ENCODE measurements at regions not wholly inside any gene's neighbourhood (a gene's known extent, or its start where the extent isn't known, plus 50 kb on each side); places are given as distances from the start of the nearest gene placed in this dataset.

GRCh38 chr10:65602182-65602865 is 1323.5 kb upstream of the LRRTM3 start:
- 65 to 85% methylated on average over 1 of the region's 1 CpG for WGBS, 2 donors
- DNase-seq = no peak
- H3K4me1 ChIP-seq = no peaks in the 10 kb centered on the region
- H3K27ac ChIP-seq = no peak overlapping the region
- H3K9me3 ChIP-seq = no peaks in the 10 kb centered on the region
- no peak overlapping the region for H3K4me3 ChIP-seq
- no peaks in the 10 kb centered on the region for H3K36me3 ChIP-seq
- intact Hi-C loops (cut with DNase I) = no loop called here
- TF ChIP-seq POLR2A (IDR thresholded peaks at IDR 0.05) = no peak
- TF ChIP-seq, protein P1, sequence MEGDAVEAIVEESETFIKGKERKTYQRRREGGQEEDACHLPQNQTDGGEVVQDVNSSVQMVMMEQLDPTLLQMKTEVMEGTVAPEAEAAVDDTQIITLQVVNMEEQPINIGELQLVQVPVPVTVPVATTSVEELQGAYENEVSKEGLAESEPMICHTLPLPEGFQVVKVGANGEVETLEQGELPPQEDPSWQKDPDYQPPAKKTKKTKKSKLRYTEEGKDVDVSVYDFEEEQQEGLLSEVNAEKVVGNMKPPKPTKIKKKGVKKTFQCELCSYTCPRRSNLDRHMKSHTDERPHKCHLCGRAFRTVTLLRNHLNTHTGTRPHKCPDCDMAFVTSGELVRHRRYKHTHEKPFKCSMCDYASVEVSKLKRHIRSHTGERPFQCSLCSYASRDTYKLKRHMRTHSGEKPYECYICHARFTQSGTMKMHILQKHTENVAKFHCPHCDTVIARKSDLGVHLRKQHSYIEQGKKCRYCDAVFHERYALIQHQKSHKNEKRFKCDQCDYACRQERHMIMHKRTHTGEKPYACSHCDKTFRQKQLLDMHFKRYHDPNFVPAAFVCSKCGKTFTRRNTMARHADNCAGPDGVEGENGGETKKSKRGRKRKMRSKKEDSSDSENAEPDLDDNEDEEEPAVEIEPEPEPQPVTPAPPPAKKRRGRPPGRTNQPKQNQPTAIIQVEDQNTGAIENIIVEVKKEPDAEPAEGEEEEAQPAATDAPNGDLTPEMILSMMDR (IDR thresholded peaks at IDR 0.05) = no peak
- no peaks in the 10 kb centered on the region for H3K27me3 ChIP-seq

DNA sequence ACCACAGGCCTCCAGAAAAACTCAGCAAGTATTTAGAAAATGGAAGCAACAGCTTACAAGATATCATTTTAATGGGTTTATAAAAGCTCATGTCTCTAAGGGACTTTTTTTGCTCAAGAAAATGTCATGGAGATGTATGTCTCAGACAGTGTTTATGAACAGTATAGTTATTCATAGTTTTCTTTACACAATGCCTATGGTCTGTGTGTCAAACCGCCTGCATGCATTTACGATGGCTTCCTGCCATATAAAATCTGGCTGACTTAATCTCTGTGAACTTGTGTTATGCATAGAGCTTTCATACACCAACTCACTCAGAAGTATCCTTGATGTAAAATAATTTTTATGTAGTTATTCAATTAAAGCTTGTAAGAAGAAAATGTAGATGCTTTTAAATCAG is 1314.2 kb upstream of the LRRTM3 start:
- TF ChIP-seq, protein P1 (IDR thresholded peaks at IDR 0.05) = no peak
- TF ChIP-seq POLR2A (IDR thresholded peaks at IDR 0.05) = no peak
- WGBS, 2 donors = 59 to 69% methylated on average over 2 of the region's 2 CpGs
- H3K4me1 ChIP-seq = no peaks in the 10 kb centered on the region
- no peak overlapping the region for H3K4me3 ChIP-seq
- no peaks in the 10 kb centered on the region for H3K36me3 ChIP-seq
- H3K9me3 ChIP-seq = peaks cover 0 to 16% (median 9%) of the 10 kb centered on the region in 3 donors
- no peaks in the 10 kb centered on the region for H3K27me3 ChIP-seq
- DNase-seq = no peak
- intact Hi-C loops (cut with DNase I) = no loop called here
- no peak overlapping the region for H3K27ac ChIP-seq

GRCh38 chr10:65614956-65615565 is 1310.8 kb upstream of the LRRTM3 start:
- no peak overlapping the region for H3K4me3 ChIP-seq
- peaks cover 0 to 16% (median 9%) of the 10 kb centered on the region in 3 donors for H3K9me3 ChIP-seq
- 76 to 84% methylated on average over 2 of the region's 2 CpGs for WGBS, 2 donors
- intact Hi-C loops (cut with DNase I) = no loop called here
- TF ChIP-seq, protein P1 (IDR thresholded peaks at IDR 0.05) = no peak
- TF ChIP-seq POLR2A (IDR thresholded peaks at IDR 0.05) = no peak
- no peak for DNase-seq
- H3K4me1 ChIP-seq = no peaks in the 10 kb centered on the region
- H3K27ac ChIP-seq = no peak overlapping the region
- no peaks in the 10 kb centered on the region for H3K27me3 ChIP-seq
- no peaks in the 10 kb centered on the region for H3K36me3 ChIP-seq

GRCh38 chr10:65618126-65618525 is 1307.7 kb upstream of the LRRTM3 start:
- H3K27me3 ChIP-seq = no peaks in the 10 kb centered on the region
- H3K36me3 ChIP-seq = no peaks in the 10 kb centered on the region
- no peaks in the 10 kb centered on the region for H3K4me1 ChIP-seq
- TF ChIP-seq POLR2A (IDR thresholded peaks at IDR 0.05) = no peak
- TF ChIP-seq, protein P1 (IDR thresholded peaks at IDR 0.05) = no peak
- intact Hi-C loops (cut with DNase I) = no loop called here
- H3K4me3 ChIP-seq = no peak overlapping the region
- WGBS, 2 donors = 24 to 27% methylated on average over 1 of the region's 1 CpG
- DNase-seq = no peak
- no peak overlapping the region for H3K27ac ChIP-seq
- H3K9me3 ChIP-seq = peaks cover 0 to 16% (median 9%) of the 10 kb centered on the region in 3 donors

DNA sequence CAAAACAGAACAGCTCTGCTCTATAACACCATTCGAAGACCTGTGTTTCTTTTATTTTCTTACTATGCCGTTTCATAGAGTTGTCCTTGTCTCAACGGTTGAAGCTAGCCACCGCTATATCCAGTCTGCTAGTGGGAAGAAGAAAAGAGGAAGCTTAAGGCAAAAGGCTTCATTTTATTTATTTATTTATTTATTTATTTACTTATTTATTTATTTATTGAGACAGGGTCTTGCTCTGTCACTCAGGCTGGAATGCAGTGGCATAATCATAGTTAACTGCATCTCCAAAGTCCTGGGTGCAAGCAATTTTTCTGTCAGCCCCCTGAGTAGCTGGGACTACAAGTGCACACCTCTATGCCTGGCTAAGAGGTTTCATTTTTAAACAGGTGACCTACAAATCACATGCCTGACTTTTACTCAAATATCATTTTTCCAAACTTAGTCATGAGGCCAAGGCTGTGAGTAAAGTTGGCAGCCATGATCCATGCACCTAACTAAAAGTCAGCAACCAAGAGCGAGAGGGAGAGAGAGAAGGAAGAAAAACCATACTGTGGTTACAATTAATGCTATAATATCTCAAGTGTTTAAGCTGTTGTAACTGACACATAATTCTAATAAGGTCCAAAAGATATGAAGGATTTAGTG is 1305.3 kb upstream of the LRRTM3 start:
- 94 to 95% methylated on average over 5 of the region's 5 CpGs for WGBS, 2 donors
- intact Hi-C loops (cut with DNase I) = no loop called here
- H3K36me3 ChIP-seq = no peaks in the 10 kb centered on the region
- peaks cover 0 to 4% (median 0%) of the 10 kb centered on the region in 3 donors for H3K9me3 ChIP-seq
- TF ChIP-seq POLR2A (IDR thresholded peaks at IDR 0.05) = no peak
- TF ChIP-seq, protein P1 (IDR thresholded peaks at IDR 0.05) = no peak
- H3K4me3 ChIP-seq = no peak overlapping the region
- no peaks in the 10 kb centered on the region for H3K27me3 ChIP-seq
- no peaks in the 10 kb centered on the region for H3K4me1 ChIP-seq
- H3K27ac ChIP-seq = no peak overlapping the region
- no peak for DNase-seq

All from esophagus squamous epithelium (tissue), 5 donors.